CD4-positive, alpha-beta T cell treated with Interleukin-2 at 100 ng/mL for 4 hours (primary cell): ENCODE measurements at regions not wholly inside any gene's neighbourhood (a gene's known extent, or its start where the extent isn't known, plus 50 kb on each side); places are given as distances from the start of the nearest gene placed in this dataset.
"Not testable (repeated sequence)": the region's sequence is repeated elsewhere in the genome, so short reads cannot be mapped to it uniquely, and the experiment has no call there.

Experiments used
- DNase-seq: peaks from one replicate; pipeline ENCODE4 v3.0.0-alpha.2; 2020; ENCODE audit warnings: low spot score

- DNase-seq = not testable (repeated sequence)
Measured at GRCh38 chr16:32116533-32116932, 136.6 kb upstream of the TP53TG3D start.

DNA sequence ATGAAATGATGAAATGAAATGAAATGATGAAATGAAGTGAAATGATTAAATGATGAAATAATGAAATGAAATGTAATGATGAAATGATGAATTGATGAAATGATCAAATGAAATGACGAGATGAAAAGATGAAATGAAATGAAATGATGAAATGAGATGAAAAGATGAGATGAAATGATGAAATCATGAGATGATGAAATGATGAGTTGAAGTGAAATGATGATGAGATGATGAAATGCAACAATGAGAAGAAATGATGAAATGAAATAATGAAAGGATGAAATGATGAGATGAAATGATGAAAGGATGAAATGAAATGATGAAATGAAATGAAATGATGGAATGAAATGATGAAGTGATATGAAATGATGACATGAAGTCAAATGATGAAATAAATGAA, 132.7 kb upstream of the TP53TG3D start:
- DNase-seq = not testable (repeated sequence)

GRCh38 chr16:32120779-32121178, 132.3 kb upstream of the TP53TG3D start:
- DNase-seq = not testable (repeated sequence)

DNA sequence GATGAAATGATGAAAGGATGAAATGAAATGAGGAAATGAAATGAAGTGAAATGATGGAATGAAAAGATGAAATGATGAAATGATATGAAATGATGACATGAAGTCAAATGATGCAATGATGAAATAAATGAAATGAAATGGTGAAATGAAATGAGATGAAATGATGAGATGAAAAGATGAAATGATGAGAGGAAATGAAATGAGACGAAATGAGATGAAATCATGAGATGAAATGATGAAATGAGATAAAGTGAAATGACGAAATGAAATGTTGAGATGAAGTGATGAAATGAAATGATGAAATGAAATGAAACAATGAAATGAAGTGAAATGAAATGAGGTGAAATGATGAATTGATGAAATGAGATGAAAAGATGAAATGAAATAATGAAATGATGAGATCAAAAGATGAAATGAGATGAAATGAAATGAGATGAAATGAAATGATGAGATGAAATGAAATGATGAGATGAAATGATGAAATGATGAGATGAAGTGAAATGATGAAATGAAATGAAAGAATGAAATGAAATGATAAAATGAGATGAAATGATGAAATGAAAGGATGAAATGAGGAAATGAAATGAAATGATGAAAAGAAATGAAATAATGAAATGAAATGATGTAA, 131.7 kb upstream of the TP53TG3D start:
- not testable (repeated sequence) for DNase-seq

DNA sequence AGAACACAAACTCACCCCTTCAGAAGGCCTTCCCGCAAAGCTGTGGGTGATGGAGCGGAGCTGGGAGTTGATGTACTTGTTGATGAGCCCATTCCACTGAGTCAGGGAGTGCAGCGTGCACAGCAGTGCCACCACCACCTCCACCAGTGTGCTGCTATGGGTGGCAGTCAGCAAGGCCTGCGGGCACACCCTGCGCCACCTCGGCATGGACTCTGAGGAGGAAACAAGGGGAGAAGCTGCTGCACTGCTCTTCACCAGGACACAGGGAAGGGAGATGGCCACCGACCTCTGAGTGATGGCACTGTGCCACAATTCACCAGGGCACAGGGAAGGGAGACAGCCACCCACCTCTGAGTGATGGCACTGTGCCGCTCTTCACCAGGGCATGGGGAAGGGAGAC, 100.7 kb upstream of the TP53TG3D start:
- not testable (repeated sequence) for DNase-seq

- not testable (repeated sequence) for DNase-seq
Measured at GRCh38 chr16:32187918-32188669, 65.0 kb upstream of the TP53TG3D start.

- not testable (repeated sequence) for DNase-seq
Measured at GRCh38 chr16:32202585-32202984, 50.5 kb upstream of the TP53TG3D start.
